HG03571 (cell line): ENCODE measurements at regions not wholly inside any gene's neighbourhood (a gene's known extent, or its start where the extent isn't known, plus 50 kb on each side); places are given as distances from the start of the nearest gene placed in this dataset.
A peak's percentile ranks its signal among the peaks of the same experiment; 100 is the strongest.

ENCODE experiments used
- ATAC-seq: cut with Tn5 transposase; IDR thresholded peaks from one replicate; pipeline ENCODE4 v1.9.1; 2021; ENCODE audit not compliant: unreplicated experiment

DNA sequence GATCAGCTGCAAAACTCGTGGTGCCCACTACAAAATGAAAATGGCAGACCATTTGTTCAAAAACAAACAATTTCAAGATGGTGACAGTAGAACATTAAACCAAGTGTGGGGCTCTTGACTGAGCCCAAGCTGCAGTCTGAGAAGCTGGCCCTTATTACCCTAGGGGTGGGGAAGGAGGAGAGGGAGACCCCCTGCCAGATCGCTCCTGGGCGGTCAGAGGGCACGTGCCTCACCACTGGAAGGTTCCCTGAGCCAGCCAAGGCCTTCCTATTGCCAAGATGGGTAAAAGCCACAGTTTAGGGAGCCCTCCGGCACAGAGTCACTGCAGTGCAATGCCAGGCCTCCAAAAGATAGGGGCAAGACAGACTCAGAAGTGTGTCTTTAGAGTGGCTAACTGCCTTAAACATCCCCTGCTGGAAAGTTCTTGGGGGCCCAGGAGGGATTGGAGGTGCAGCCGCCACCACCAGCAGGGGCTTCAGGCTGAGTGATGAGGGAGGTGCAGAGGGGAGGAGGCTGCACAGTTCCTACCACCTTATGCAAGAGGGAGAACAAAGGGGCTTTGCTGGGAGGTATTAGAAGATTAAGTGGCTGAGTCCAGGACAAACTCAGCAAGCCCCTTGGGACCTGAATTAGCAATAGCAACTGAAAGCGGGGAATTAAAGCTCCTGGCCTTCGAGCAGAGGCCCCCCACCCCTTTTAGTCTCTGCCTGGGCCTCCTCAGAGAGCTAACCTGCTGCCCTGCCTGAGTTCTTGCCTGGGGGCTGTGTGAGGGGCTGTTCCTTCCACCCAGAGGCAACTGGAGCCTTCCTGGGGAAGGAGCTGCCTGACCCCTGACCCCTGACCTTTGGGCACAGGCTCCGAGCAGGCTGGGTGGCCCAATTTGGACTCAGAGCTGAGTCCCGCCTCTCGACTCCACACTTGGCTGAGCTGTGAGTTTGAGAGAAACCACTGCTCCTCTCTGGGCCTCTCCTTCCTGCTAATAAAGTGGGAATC is 88.4 kb downstream of the VEGFA start:
- ATAC-seq = no peak

- ATAC-seq = no peak
Measured at GRCh38 chr6:43856005-43856765, 86.2 kb downstream of the VEGFA start.

- peak; percentile 55 for ATAC-seq
Measured at GRCh38 chr6:43855247-43855646, 85.2 kb downstream of the VEGFA start.

DNA sequence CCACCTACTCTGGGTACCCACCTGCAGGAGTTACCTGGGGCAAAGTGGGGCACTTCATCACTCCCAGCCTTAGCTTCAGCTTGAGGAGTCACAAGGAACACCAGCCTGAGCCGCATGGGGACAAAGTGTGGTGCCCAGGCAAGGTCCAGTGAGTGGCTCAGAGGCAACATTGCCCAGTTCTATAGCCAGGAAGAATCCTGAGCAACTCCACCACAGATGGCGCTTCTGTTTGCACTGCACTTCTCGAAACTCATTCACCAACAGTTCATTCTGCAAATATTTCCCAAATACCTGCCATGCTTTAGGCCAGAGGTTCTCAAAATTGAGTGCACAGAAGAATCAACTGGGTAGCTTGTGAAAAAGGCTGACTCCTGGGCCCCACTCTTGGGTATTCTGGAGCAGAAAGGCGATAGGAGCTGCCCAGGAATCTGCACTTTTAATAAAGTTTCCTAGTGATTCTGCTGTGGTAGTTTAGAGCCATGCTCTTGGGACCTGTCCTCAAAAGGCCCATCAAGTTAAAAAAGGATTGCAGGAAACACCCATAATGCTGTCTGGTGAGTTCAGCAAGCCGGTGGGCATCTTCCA is 83.1 kb downstream of the VEGFA start:
- no peak for ATAC-seq

DNA sequence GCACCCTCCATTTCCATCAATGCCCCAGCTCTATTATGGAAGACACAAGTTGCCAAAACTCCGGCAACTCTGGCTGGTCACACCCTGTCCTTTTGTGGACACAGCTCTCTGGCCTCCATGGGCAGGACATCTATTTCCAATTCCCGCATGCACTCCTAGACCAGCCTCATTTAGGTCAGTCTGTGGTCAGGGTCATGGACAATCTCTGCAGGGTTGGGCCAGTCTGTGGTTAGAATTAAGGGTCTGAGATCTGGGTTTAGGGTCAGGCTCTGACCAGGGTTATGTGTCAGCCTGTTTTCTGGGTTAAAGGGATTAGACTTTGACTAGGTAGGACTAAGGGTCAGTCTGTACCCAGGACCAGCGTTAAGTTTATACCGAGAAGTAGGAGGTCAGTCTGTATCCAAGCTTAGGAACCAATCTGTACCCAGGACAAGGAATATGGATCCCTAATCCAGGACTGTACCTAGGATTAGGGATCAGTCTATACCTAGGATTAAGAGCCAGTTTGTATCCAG is 82.4 kb downstream of the VEGFA start:
- no peak for ATAC-seq

- ATAC-seq = no peak
Measured at GRCh38 chr6:43851204-43851865, 81.3 kb downstream of the VEGFA start.

DNA sequence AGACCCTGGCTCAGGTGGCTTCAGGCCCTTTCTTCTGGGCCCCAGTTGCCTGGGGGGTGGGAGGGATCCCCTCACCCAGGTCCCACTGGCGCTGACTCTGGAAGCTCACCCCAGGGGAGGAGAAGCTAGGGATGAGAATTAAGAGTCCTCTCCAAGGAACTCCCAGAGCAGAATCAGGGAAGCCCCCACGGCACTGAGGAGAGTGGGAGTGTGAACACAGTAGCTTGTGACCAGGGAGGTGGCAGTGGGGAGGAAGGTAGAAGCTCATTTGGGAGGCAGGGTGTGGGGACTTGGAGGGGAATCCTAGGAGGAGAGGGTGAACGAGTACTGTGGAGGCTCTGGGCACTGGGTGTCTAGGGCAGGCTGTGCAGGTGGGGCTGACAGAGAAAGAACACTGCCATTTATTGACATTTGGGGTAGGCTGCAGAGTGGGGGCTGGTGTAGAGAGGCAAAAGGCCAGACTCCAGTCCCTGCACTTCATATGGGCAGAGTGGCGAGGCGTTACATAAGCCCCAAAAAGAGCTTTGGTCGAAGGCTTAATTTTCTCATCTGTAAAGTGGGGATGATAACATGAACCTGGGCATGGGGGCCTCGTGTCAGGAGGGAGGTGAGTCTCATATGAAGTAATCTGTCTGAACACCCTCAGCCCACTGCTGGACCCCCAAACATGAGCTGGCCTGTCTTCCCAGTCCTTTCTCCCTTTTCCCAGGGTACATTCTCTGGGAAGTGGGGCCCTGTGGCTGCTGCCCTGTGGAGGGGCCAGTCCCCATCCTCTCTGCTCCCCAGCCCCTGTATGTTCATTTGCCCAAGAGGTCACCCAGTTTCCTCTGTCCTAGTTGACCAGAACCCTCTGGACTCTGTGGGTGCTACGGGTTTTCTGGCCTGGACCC is 80.5 kb downstream of the VEGFA start:
- no peak for ATAC-seq

GRCh38 chr6:43849844-43850243 is 79.8 kb downstream of the VEGFA start:
- ATAC-seq = no peak

DNA sequence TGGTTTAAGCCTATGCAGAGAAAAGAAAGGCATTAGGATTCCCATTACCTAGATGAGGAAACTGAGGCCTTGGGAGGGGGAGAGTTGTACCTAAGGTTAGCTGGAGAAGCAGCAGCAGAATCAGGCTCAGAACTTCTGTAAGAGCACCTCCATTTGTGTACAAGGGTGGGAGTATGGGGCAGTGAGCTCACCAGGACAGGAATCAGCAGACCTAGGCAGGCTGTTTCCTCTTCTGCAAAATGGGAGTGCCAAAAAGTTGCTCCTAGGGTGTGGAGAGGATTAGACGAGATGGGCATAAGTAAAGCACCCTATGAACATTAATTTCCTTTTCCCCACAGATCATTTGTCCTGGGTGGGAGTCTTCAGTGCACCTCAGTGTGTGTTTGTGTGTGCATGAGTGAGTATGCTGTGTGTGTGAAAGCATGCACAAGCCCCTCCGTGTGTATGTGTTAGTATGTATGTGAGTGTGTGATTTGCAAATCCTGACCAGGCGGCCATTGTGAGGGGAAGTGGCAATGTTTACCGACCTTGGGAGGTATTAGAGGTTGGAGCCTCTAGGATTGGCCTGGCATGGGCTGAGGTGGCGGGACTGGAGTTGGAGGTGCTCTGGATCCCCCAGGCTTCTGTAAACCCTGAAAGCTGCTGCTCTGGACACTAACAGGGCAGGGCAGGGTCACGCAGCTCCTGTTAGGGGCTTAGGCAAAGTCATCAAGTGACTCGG is 78.8 kb downstream of the VEGFA start:
- ATAC-seq = no peak

DNA sequence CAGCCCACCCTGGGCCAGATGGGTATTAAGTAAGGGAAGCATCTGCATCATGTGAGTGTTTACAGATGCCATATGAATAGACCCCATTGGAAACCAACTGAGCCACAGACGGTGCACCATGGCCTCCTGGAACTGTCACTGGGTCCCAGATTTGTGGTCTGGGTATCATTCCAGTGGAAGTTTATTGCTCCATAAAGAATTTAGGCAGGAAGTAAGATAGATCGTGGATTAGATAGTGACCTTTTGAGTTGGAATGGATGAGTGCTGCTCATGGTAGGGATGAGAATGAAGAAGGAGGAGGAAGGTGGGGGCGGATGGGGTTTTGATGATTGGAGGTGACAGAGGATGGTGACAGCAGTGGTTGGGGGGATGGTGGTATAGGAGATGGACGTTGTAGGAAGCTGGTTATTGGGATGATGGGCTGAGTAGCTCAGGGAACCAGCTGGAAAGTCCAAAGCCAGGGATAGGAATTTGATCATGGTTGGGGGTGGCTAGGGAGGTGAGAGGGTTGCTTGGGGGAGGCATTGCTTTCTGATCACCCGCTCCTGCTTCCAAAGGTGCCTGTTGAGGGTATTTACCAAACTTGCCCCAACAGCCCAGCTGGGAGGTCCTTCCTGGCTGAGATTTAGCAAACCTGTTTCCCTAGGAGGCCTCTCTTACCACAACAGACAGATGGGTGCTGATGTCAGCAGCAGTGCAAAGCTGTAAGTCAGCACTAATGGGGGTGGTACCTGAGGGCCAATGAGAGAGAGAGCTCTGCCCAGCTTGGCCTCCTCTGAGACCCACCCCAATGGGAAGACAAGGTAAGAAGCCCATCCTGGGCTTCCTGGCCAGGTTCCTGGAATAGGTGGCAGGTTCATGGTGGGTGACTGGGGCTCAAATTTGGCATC is 78.0 kb downstream of the VEGFA start:
- no peak for ATAC-seq

DNA sequence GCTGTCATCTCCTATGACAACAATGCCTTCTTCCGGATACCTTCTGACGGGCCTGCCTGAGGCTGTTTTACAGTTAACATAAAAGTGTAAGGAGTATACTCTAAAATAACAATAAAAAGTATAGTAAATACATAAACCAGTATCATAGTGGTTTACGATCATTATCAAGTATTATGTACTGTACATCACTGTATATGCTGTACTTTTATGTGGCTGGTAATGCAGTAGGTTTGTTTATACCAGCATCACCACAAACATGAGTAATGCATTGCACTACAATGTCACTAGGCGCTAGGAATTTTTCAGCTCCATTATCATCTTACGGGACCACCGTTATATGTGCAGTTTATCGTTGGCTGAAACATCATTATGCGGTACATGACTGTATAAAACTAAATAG is 76.5 kb downstream of the VEGFA start:
- no peak for ATAC-seq

GRCh38 chr6:43845646-43846045 is 75.6 kb downstream of the VEGFA start:
- no peak for ATAC-seq

- no peak for ATAC-seq
Measured at GRCh38 chr6:43843669-43844171, 73.7 kb downstream of the VEGFA start.

- ATAC-seq = no peak
Measured at GRCh38 chr6:43843097-43843645, 73.2 kb downstream of the VEGFA start.

DNA sequence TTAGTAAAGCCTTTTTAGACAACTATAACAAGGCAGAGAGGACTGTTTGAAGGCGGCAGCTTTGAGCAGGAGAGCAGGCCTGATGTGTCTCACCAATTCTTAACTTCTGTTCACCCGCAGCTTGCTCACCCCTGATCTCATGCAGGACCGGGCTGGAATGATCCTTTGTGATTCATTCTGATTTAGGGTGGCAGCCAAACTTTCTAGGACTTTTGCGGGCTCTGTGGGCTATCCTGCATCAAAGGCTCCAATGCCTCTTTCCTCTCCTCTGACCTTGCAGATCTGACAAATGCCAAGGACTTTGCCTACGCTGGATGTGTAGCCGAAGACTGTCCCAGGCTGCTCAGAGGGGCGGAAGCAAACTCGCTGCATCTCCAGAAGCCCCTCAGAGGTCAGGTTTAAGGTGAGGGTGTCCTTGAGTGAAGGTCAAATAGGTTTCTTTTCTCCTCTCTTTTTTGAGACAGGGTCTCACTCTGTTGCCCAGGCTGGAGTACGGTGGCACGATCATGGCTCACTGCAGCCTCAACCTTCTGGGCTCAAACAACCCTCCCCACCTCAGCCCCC is 72.3 kb downstream of the VEGFA start:
- ATAC-seq = no peak

DNA sequence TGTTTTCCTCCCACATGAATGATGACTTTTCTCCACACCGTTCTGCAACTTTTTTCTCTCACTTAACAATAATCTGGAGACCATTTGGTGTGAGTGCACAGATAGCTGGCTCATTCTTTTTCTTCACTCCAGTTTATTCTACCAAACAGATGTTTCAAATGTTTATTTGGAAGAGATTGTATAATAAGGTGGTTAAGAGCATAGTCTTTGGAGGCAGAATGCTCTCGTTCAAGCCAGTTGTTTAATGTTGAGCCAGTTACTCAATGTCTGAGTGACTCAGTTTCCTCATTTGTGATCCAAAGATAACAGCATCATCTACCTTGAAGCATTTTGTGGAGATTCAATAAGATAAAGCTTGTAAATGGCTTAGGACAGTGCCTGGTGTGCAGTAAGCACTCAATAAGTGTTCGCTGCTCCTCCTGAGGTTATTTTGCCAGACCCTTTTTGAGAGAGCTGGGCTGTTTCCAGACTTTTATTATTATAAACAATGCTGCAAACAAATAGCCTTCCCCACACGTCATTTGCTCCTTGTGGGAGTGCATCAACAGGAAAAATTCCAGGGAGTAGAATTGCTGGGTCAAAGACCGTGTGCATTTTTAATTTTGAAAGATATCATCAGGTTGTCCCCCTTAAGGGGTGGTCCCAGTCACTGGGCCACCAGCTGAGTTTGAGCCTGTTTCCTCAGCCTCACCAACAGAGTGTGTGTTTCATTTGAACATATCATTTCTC is 70.6 kb downstream of the VEGFA start:
- ATAC-seq = no peak
